HFFc6 (cell line): ENCODE measurements at regions not wholly inside any gene's neighbourhood (a gene's known extent, or its start where the extent isn't known, plus 50 kb on each side); places are given as distances from the start of the nearest gene placed in this dataset.

Source experiments
- DNase-seq: peaks from one replicate; pipeline ENCODE4 v3.0.0-alpha.2; 2018
- H3K27ac Mint-ChIP-seq: 2 replicates; pipeline ENCODE4 v1.8.0; 2020; ENCODE audit warnings: mild to moderate bottlenecking, mixed read lengths
- H3K27me3 Mint-ChIP-seq: 2 replicates; pipeline ENCODE4 v1.8.0; 2021; ENCODE audit warnings: mild to moderate bottlenecking, moderate library complexity, mixed read lengths; ENCODE audit not compliant: insufficient read depth
- H3K36me3 Mint-ChIP-seq: 2 replicates; pipeline ENCODE4 v1.8.0; 2021; ENCODE audit warnings: low read depth, mixed read lengths
- H3K4me1 Mint-ChIP-seq: 2 replicates; pipeline ENCODE4 v1.8.0; 2020; ENCODE audit warnings: low read depth, mixed read lengths
- H3K4me3 Mint-ChIP-seq: 2 replicates; pipeline ENCODE4 v1.8.0; 2020; ENCODE audit warnings: mild to moderate bottlenecking, moderate library complexity, mixed read lengths
- H3K9me3 Mint-ChIP-seq: 2 replicates; pipeline ENCODE4 v1.8.0; 2020; ENCODE audit warnings: mild to moderate bottlenecking, mixed read lengths
- TF ChIP-seq, protein P1 (sequence below): fragments of 200-600 bp; sonication (generic); IDR thresholded peaks from 2 replicates; pipeline ENCODE4 v1.5.0; 2021; ENCODE audit warnings: antibody characterized with exemption, mild to moderate bottlenecking

DNA sequence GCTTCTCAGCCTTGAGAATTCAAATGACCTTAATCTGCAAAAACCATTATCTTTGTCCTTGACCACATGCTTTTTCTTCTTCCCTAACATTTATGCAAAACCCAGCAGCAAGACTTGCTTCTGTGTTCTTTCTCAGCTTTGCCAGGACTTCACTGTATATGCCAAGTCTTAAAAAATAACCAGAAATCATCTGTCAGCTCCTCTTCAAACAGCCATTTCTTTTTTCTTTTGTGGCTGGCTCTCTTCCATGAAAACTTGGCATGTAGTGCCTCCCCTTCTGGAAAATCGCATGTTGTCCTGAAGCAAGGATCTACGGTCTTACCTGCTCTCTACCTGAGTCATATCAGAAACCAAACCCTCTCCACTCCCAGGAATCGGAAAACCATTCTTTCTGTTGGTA is 364.9 kb downstream of the RPS29 start:
- TF ChIP-seq, protein P1, sequence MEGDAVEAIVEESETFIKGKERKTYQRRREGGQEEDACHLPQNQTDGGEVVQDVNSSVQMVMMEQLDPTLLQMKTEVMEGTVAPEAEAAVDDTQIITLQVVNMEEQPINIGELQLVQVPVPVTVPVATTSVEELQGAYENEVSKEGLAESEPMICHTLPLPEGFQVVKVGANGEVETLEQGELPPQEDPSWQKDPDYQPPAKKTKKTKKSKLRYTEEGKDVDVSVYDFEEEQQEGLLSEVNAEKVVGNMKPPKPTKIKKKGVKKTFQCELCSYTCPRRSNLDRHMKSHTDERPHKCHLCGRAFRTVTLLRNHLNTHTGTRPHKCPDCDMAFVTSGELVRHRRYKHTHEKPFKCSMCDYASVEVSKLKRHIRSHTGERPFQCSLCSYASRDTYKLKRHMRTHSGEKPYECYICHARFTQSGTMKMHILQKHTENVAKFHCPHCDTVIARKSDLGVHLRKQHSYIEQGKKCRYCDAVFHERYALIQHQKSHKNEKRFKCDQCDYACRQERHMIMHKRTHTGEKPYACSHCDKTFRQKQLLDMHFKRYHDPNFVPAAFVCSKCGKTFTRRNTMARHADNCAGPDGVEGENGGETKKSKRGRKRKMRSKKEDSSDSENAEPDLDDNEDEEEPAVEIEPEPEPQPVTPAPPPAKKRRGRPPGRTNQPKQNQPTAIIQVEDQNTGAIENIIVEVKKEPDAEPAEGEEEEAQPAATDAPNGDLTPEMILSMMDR: no peak
- Mint-ChIP-seq H3K4me3 (no peak overlapping the region), H3K36me3 (no peaks in the 10 kb centered on the region), H3K9me3 (peaks cover 11% of the 10 kb centered on the region; the same call in 1 of the 2 replicates), H3K4me1 (no peaks in the 10 kb centered on the region), H3K27ac (no peak overlapping the region), H3K27me3 (no peaks in the 10 kb centered on the region)
- no peak for DNase-seq

DNA sequence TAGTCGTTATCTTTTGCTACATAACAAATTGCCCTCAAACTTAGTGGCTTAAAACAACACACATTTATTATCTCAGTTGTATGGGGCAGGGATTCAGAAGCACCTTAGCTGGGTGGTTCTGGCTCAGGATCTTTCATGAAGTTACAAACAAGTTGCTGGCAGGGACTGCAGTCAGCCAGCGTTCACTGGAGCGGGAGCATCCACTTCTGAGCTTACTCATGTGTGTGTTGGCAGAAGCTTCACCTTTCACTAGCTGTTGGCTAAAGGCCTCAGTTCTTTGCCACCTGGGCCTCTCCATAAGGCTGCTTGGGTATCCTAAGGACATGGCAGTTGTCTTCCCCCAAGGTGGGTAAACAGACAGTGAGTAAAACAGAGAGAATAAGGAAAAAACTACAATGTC is 365.7 kb downstream of the RPS29 start:
- H3K9me3 Mint-ChIP-seq: peaks cover 11% of the 10 kb centered on the region; the same call in 1 of the 2 replicates
- no peak overlapping the region for H3K4me3 Mint-ChIP-seq
- H3K27me3 Mint-ChIP-seq: no peaks in the 10 kb centered on the region
- DNase-seq: no peak
- no peaks in the 10 kb centered on the region for H3K4me1 Mint-ChIP-seq
- TF ChIP-seq, protein P1: no peak
- H3K36me3 Mint-ChIP-seq: no peaks in the 10 kb centered on the region
- no peak overlapping the region for H3K27ac Mint-ChIP-seq

DNA sequence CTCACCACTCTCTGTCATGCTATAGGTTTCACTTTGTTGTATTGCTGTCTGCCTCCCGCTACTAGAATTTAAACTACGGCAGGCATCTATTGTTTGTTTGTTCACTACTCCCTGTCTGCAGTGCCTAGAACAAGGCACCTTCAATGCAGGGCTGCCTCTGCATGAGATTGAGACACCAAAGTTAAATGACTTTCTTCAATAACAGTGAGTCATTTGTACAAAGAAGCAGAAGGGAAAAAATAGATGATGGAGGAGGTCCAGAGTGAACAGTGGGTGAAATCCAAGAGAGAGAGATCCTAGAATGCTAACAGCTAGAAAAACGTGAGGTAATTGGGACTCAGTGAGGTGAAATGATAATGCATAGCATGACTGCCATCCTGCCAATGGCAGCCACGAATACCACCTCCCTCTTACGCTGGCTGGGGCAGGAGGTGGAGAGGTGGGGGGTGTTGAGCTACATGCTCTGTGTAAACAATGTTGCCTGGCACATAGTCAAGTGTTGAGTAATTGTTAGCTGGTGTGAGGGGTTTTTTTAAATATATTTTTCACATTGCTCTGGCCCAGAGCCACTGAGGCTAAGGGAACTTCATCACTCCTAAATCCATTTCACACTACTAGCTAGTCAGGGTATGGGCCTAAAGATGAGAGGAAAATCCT is 367.6 kb downstream of the RPS29 start:
- no peak overlapping the region for H3K27ac Mint-ChIP-seq

DNA sequence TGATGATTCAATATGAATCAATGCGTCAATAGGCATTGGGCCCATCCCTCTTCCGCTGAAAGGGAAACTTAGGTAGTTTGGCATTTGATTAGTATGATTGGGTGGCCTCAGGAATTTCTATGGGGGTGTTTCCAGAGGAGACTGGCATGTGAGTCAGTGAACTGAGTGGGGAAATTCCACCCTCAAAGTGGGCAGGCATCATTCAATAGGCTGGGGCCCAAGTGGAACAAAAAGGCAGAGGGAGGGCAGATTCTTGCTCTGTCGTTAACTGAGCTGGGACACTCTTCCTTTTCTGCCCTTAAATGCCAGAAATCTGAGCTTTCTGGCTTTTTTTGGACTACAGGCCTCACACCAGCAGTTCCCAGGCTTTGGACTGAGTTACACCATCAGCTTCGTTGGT is 373.5 kb downstream of the RPS29 start:
- H3K4me1 Mint-ChIP-seq: no peaks in the 10 kb centered on the region
- H3K27me3 Mint-ChIP-seq: no peaks in the 10 kb centered on the region; the same call in 1 of the 2 replicates
- H3K4me3 Mint-ChIP-seq: no peak overlapping the region
- DNase-seq: no peak
- no peak overlapping the region for H3K27ac Mint-ChIP-seq
- H3K9me3 Mint-ChIP-seq: peaks cover under 1% of the 10 kb centered on the region; the same call in 1 of the 2 replicates
- H3K36me3 Mint-ChIP-seq: no peaks in the 10 kb centered on the region
- TF ChIP-seq, protein P1: no peak

More for the DNA sequence above, 367.6 kb downstream of the RPS29 start:
- Mint-ChIP-seq H3K9me3 (peaks cover 11% of the 10 kb centered on the region; the same call in 1 of the 2 replicates), H3K4me3 (no peak overlapping the region), H3K36me3 (no peaks in the 10 kb centered on the region), H3K27me3 (no peaks in the 10 kb centered on the region), H3K4me1 (no peaks in the 10 kb centered on the region)
- TF ChIP-seq, protein P1: no peak
- no peak for DNase-seq

DNA sequence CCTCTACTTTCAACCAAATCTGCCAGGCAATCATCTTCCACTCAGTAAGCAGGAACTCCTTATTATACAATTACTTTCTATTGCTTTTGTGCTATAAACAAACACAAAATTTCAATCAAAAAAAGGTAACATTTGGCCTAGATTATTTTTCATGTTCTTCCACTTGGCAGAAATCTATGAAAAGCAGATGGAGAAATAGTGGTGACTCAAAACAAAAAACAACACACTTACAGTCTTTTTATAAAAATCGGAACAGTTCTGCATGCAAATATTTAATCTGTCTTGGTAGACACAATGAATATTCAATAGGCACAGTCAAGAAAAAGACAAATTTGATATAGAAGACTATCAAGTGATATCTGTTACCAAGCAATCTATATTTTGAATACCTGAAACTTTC is 376.8 kb downstream of the RPS29 start:
- Mint-ChIP-seq H3K9me3 (peaks cover 27% of the 10 kb centered on the region), H3K27ac (no peak overlapping the region), H3K36me3 (no peaks in the 10 kb centered on the region), H3K4me3 (no peak overlapping the region), H3K4me1 (no peaks in the 10 kb centered on the region), H3K27me3 (peaks cover 2% of the 10 kb centered on the region)
- TF ChIP-seq, protein P1: no peak
- no peak for DNase-seq
